ENCODE measurements at regions not wholly inside any gene's neighbourhood (a gene's known extent, or its start where the extent isn't known, plus 50 kb on each side); places are given as distances from the start of the nearest gene placed in this dataset.
"Not testable (repeated sequence)": the region's sequence is repeated elsewhere in the genome, so short reads cannot be mapped to it uniquely, and the experiment has no call there.

GRCh38 chr5:125987677-125988255 is 435.4 kb upstream of the GRAMD2B start:
- TF ChIP-seq, protein P1, sequence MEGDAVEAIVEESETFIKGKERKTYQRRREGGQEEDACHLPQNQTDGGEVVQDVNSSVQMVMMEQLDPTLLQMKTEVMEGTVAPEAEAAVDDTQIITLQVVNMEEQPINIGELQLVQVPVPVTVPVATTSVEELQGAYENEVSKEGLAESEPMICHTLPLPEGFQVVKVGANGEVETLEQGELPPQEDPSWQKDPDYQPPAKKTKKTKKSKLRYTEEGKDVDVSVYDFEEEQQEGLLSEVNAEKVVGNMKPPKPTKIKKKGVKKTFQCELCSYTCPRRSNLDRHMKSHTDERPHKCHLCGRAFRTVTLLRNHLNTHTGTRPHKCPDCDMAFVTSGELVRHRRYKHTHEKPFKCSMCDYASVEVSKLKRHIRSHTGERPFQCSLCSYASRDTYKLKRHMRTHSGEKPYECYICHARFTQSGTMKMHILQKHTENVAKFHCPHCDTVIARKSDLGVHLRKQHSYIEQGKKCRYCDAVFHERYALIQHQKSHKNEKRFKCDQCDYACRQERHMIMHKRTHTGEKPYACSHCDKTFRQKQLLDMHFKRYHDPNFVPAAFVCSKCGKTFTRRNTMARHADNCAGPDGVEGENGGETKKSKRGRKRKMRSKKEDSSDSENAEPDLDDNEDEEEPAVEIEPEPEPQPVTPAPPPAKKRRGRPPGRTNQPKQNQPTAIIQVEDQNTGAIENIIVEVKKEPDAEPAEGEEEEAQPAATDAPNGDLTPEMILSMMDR (conservative IDR thresholded peaks at IDR 0.05), result no peak
- peaks cover 12% of the 10 kb centered on the region for H3K9me3 Mint-ChIP-seq
- peaks cover 13% of the 10 kb centered on the region for H3K36me3 Mint-ChIP-seq (ENCODE audit: low read depth)
- no peaks in the 10 kb centered on the region for H3K27me3 Mint-ChIP-seq (ENCODE audit: low read depth)
- no peak overlapping the region for H3K4me3 Mint-ChIP-seq
- no peak for DNase-seq (ENCODE audit: low read depth, low spot score)
- no peaks in the 10 kb centered on the region for H3K4me1 Mint-ChIP-seq
- no peak overlapping the region for H3K27ac Mint-ChIP-seq (ENCODE audit: unreplicated experiment)

- DNase-seq (ENCODE audit: low read depth, low spot score), result no peak
- Mint-ChIP-seq H3K4me3 (no peak overlapping the region), H3K9me3 (no peaks in the 10 kb centered on the region), H3K4me1 (no peaks in the 10 kb centered on the region), H3K27ac (ENCODE audit: unreplicated experiment) (no peak overlapping the region), H3K36me3 (ENCODE audit: low read depth) (peaks cover 1% of the 10 kb centered on the region), H3K27me3 (ENCODE audit: low read depth) (no peaks in the 10 kb centered on the region)
- TF ChIP-seq, protein P1 (conservative IDR thresholded peaks at IDR 0.05), result no peak
Observed at GRCh38 chr5:125992050-125992449, 431.2 kb upstream of the GRAMD2B start.

DNA sequence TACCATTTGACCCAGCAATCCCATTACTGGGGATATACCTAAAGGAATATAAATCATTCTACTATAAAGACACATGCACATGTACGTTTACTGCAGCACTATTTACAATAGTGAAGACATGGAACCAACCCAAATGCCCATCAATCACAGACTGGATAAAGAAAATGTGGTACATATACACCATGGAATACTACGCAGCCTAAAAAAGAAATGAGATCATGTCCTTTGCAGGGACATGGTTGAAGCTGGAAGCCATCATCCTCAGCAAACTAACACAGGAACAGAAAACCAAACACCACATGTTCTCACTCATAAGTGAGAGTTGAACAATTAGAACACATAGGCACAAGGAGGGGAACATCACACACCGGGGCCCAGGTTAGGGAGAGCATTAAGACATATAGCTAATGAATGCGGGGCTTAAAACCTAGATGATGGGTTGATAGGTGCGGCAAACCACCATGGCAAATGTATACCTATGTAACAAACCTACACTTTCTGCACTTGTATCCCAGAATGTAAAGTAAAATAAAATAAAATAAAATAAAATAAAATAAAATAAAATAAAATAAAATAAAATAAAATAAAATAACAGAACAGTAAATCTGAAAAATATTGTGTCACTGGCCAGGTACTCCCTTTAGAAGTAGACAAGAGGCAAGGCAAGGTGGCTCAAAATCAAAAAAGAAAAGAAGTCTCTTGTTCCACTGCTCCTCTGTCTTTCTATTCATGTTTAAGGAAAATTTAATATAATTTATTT is 423.8 kb upstream of the GRAMD2B start:
- DNase-seq (ENCODE audit: low read depth, low spot score); H3K9me3 Mint-ChIP-seq; H3K4me3 Mint-ChIP-seq; H3K27me3 Mint-ChIP-seq (ENCODE audit: low read depth); H3K27ac Mint-ChIP-seq (ENCODE audit: unreplicated experiment); H3K36me3 Mint-ChIP-seq (ENCODE audit: low read depth): not testable (repeated sequence)
- H3K4me1 Mint-ChIP-seq, result peaks cover 24% of the 10 kb centered on the region

- Mint-ChIP-seq H3K27ac (ENCODE audit: unreplicated experiment) (no peak overlapping the region), H3K9me3 (peaks cover 5% of the 10 kb centered on the region), H3K27me3 (ENCODE audit: low read depth) (no peaks in the 10 kb centered on the region)
Observed at GRCh38 chr5:126000507-126000906, 422.7 kb upstream of the GRAMD2B start.

DNA sequence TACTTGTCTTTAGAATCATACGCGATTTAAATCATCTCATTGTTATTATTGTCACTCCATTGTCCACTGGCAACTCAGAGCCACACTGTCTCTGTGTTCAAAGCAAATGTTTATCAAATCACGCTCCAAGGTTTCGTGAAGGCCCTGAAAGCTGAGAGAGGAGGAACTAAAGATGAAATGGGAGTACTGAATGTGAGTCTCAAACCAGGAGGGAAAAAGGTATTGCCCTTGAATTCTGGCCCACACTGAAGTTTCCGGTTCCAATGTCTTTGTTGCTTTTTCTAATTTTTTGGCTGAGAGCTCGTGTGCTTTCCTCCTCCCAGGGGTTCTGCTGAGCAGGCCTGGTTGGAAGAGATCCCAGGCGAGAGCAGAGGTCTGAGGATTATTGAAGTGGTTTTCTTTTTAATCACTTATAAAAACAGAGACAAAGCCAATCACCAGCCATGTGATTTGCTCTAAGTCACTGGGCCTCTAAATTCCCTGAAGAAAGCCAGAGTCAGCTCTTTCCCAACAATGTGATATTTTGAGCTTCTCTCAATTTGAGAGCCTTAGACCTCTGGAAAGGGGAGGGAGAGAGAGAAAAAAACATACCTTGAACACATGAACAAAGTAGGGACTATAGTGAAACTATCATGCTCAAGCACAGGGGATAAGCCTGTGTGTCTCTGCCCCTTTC is 420.8 kb upstream of the GRAMD2B start:
- Mint-ChIP-seq H3K27ac (ENCODE audit: unreplicated experiment) (no peak overlapping the region), H3K4me1 (peaks cover 24% of the 10 kb centered on the region), H3K9me3 (peaks cover 9% of the 10 kb centered on the region), H3K27me3 (ENCODE audit: low read depth) (no peaks in the 10 kb centered on the region), H3K36me3 (ENCODE audit: low read depth) (peaks cover 5% of the 10 kb centered on the region), H3K4me3 (no peak overlapping the region)
- TF ChIP-seq, protein P1 (conservative IDR thresholded peaks at IDR 0.05), result no peak
- no peak for DNase-seq (ENCODE audit: low read depth, low spot score)

More at GRCh38 chr5:126000507-126000906, 422.7 kb upstream of the GRAMD2B start:
- Mint-ChIP-seq H3K4me3 (no peak overlapping the region), H3K4me1 (peaks cover 24% of the 10 kb centered on the region), H3K36me3 (ENCODE audit: low read depth) (peaks cover 8% of the 10 kb centered on the region)
- no peak for DNase-seq (ENCODE audit: low read depth, low spot score)
- TF ChIP-seq, protein P1 (conservative IDR thresholded peaks at IDR 0.05), result no peak

DNA sequence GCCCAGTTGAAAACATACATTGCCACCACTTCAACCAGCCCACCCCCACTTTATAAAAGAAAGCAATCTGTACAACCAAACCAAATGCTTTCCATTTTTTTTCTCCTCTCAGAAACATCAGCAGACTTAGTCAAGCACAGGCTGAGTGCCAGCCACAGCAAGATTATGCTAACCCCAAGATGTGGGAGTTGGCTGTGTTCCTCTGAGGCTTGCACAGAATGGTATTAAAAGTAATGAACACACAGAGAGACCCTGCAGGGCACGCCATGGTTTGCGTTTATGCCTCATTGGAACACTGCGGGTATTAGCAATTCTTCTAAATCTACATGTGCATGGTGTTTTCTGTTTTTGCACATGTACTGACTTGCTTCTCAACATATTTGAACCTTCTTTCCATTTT is 419.9 kb upstream of the GRAMD2B start:
- Mint-ChIP-seq H3K4me3 (no peak overlapping the region), H3K9me3 (peaks cover 7% of the 10 kb centered on the region), H3K27ac (ENCODE audit: unreplicated experiment) (no peak overlapping the region), H3K4me1 (peaks cover 33% of the 10 kb centered on the region), H3K27me3 (ENCODE audit: low read depth) (no peaks in the 10 kb centered on the region), H3K36me3 (ENCODE audit: low read depth) (peaks cover under 1% of the 10 kb centered on the region)
- TF ChIP-seq, protein P1 (conservative IDR thresholded peaks at IDR 0.05), result no peak
- no peak for DNase-seq (ENCODE audit: low read depth, low spot score)

Measured in neural crest cell (in vitro differentiated cells).